ENCODE measurements at regions not wholly inside any gene's neighbourhood (a gene's known extent, or its start where the extent isn't known, plus 50 kb on each side); places are given as distances from the start of the nearest gene placed in this dataset.
"Not testable (repeated sequence)": the region's sequence is repeated elsewhere in the genome, so short reads cannot be mapped to it uniquely, and the experiment has no call there.

GRCh38 chr7:145795132-145795531 lies 321.5 kb upstream of the CNTNAP2 start:
- DNase-seq (ENCODE audit: low spot score): no peak

GRCh38 chr7:145784809-145785780 lies 331.5 kb upstream of the CNTNAP2 start:
- no peak for DNase-seq (ENCODE audit: low spot score)

- not testable (repeated sequence) for DNase-seq (ENCODE audit: low spot score)
Measured at GRCh38 chr7:145781388-145781787, 335.2 kb upstream of the CNTNAP2 start.

DNA sequence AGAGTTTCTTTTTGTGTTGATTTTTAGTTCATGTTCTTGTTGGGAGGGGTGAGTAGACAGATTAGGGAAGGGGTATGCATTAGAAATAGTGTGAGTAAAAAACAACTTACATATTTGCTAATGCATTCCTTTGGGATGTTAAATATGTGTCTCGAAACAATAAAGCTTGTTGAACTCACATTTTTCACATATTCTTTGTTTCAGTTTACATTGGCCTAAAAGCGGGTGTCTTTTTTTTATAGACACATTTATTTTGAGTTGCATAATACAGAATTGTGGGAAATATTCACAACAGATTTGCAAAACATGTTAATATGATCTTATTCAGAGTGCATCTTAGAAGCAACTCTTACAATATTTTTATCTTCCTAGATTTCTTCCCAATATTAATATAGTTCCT lies 337.5 kb upstream of the CNTNAP2 start:
- DNase-seq (ENCODE audit: low spot score): no peak

GRCh38 chr7:145774777-145775176 lies 341.8 kb upstream of the CNTNAP2 start:
- DNase-seq (ENCODE audit: low spot score): no peak

DNA sequence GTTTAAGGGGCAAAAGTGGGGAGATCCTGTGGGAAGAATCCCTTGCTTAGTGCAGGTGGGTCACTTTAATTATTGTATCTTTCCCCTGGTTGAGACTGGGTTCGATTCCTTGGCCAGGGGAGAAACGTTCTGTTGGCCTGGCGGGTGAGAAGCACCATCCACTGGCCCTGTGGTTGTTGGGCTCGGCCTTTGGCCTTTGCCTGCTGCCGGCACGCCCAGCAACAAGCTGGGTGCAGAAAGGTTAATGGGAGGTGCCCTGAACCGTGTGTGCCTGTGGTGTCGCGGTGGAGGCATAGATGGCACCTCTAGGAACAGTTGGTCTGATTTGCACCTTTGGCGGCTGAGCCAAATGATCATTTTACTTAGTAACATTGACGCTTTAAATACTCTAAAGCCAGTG lies 363.6 kb upstream of the CNTNAP2 start:
- DNase-seq (ENCODE audit: low spot score): no peak

- DNase-seq (ENCODE audit: low spot score): no peak
Measured at GRCh38 chr7:145737617-145738016, 379.0 kb upstream of the CNTNAP2 start.

GRCh38 chr7:145735061-145735460 lies 381.5 kb upstream of the CNTNAP2 start:
- no peak for DNase-seq (ENCODE audit: low spot score)

DNA sequence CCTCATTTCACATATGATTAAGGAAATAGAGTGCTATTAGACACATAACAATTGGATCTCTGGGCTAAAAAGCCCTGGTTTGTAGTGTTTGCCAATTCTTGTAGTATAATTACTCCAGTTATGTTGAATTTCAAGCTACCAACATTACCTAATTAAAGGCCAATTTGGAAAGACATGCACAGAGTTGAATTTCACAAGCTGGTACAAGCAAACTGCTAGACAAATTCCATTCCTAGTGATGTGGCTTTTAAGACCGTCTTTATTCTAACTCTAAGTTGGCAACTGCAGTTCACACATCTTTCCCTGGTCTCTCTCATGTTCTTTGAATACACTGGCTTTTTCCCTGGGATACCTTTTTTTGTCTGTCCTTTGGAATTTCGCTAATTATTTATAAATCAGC lies 384.1 kb upstream of the CNTNAP2 start:
- DNase-seq (ENCODE audit: low spot score): no peak

DNA sequence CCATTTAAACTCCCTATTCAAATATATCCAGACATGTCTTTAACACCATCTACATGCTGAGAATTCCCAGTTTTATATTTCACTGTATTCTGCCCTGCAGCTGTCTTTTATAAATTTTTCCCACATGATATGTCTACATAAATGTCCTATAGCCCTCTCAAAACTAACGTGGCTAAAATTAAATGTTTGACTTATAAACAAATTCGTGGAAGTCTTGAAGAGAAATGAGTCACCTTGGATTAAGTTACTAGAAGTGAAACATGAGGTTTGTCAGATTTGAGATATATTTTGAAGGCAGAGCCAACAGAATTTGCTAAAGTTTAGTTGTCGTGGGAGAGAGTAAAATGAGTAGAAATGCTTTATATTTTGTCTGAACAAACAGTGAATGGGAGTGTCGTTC lies 386.9 kb upstream of the CNTNAP2 start:
- DNase-seq (ENCODE audit: low spot score): no peak

DNA sequence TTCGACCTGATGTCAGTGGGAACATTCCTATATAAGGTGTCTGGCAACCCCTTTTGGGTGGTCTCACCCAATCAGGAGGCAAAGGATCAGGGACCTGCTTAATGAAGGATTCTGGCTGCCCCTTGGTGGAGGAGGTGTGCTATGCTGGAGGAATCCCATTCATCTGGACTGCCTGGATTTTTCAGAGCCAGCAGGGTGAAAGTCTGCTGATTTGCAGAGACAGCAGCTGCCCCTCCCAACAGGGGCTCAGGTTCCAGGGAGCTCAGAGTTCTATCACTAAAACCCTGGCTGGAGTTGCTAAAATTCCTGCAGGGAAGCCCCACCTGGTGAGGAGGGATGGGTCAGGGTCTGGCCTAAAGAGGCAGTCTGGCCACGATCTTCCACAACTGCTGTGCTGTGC lies 398.5 kb upstream of the CNTNAP2 start:
- DNase-seq (ENCODE audit: low spot score): no peak

DNA sequence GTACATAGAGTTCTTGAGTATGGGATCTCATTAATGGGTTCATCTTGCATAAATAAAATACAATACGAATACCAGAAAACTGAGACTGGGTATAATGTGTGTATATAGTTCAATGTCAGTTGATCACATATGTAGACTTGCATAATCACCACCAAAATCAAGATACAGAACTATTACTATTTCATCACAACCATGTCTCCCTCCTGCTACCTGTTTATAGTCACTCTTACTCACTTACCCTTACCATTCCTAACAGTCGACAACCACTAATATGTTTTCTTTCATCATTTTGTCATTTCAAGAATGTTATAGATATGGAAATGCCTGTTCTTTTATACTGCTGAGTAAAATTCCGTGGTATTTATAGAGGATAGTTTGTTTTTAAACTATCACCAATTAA lies 416.1 kb upstream of the CNTNAP2 start:
- DNase-seq (ENCODE audit: low spot score): no peak

DNA sequence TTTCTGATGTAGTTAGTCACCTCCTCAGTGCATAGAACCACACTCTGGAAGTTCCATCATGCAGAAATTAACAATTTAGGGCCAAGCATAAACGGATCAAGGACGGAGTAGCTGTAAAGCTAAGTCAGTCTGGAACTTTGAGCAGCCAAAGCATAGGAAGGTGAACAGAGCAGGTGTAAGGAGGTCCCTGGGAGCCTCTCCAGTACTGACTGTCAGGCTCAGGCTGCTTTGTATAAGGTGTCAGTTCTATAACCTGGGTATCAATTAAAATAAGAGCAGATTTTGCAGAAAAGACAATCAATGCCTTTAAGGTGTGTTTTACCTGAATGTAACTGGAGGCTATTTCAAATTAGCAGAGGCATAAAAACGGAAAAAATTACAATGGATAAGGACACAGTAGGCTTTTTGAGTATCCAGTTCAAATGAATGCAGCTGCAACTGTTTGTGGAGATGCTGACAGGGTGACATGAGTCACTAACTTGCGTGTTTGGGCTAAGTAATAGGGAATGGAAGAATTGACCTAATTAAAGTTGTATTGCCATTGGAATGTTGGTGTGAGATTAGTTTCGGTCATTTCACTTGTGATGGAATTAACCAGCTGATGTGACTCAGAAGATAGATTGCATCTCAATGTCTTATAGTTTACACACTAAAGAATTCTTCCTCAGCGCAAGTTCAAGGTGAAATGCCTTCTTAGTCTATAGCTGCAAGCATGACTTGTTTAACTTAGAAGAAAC lies 417.9 kb upstream of the CNTNAP2 start:
- no peak for DNase-seq (ENCODE audit: low spot score)

GRCh38 chr7:145697412-145698107 lies 419.0 kb upstream of the CNTNAP2 start:
- DNase-seq (ENCODE audit: low spot score): not testable (repeated sequence)

DNA sequence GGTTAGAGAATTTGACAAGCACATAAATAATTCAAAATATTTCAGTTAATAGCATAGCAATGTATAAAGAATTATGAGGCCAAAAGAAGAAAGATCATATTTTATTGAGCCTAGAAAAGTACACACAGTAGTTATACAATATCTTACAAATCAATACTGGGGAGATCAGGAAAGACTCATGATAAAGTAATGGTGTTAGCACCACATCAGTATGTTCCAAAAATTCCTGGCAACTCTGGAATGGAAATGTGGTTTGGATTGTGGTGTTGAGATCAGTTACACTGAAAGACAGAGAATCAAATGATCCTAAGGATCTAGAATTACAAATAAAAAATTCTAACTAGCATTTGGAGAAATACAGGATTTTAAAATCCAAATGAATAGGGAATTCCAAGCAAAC lies 420.5 kb upstream of the CNTNAP2 start:
- DNase-seq (ENCODE audit: low spot score): no peak

GRCh38 chr7:145692237-145692950 lies 424.2 kb upstream of the CNTNAP2 start:
- DNase-seq (ENCODE audit: low spot score): no peak

DNA sequence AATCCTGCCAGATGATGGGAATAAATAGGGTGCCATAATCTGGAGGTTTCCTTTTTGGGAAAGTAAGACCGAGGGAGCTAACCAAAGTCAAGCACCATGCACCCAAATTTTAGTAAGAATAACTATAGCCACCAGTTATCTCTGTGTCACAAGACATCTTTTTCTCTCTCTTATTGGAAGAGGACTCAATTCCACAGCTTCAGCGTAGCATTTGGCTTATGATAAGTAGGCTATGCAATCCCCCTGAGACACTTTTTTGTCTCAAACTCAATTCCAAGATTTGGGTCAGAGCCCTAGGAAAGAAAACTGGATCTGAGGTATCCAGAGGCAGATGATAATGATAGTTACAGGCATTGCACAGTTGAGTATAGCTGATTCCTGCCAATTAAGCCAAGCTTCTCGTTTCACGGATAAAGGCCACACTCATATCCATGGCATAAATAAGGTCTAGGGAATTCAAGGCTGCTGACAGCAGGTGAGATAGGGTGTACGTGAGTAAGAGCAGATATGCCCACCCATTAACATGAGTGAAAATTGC lies 425.2 kb upstream of the CNTNAP2 start:
- DNase-seq (ENCODE audit: low spot score): no peak

GRCh38 chr7:145681646-145682045 lies 435.0 kb upstream of the CNTNAP2 start:
- no peak for DNase-seq (ENCODE audit: low spot score)

GRCh38 chr7:145681159-145681558 lies 435.4 kb upstream of the CNTNAP2 start:
- DNase-seq (ENCODE audit: low spot score): no peak

- DNase-seq (ENCODE audit: low spot score): no peak
Measured at GRCh38 chr7:145665499-145666258, 450.9 kb upstream of the CNTNAP2 start.

DNA sequence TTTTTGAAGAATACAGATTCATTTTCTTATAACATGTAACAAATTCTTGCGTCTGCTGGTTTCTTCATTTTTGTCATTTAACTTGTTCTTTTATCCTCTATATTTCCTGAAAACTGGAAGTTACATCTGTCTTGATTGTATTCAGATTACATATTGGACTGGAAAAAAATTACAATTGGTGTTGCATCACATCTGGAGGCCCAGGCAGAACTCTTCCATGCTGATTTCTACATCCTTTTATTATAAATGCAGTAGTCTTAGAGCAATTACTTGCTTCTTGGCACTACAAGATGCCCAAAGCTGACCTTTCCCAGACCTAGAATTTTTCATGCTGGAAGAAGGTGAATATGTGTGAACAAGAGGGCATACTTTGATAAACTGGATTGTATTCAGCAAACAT lies 460.9 kb upstream of the CNTNAP2 start:
- no peak for DNase-seq (ENCODE audit: low spot score)

Measured in cerebellar cortex (tissue), 1 donor.